ENCODE measurements at regions not wholly inside any gene's neighbourhood (a gene's known extent, or its start where the extent isn't known, plus 50 kb on each side); places are given as distances from the start of the nearest gene placed in this dataset.

DNA sequence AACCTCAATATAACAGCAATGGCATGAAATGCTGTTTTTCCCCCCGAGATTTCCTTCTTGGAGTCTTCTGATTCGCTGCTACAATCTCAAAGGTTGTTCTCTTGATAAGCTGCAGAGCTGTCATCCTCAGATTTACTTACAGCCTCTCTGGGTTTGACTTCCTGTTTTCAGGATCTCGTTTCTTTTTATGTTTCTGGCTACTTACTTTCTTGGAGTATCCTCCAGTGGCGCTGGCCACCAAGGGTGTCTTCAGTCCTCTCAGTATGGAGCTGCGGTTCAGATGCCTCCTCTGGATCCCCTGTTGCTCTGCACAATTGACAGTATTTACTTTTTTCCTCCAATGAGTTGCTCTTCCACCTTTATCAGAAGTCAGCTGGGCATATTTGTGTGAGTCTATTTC is 152.0 kb upstream of the TMEM72 start:
- in situ Hi-C loops (cut with HindIII; ENCODE audit: low pct_ligation_motif_present, low sequenced_read_pairs): no loop called here
- H3K27ac ChIP-seq: no peak overlapping the region
- no peak overlapping the region for H3K4me3 ChIP-seq (ENCODE audit: low read depth, low read length)
- no peaks in the 10 kb centered on the region for H3K27me3 ChIP-seq (replicated peaks)
- no peaks in the 10 kb centered on the region for H3K36me3 ChIP-seq (replicated peaks)
- no peak for DNase-seq
- TF ChIP-seq, protein P1, sequence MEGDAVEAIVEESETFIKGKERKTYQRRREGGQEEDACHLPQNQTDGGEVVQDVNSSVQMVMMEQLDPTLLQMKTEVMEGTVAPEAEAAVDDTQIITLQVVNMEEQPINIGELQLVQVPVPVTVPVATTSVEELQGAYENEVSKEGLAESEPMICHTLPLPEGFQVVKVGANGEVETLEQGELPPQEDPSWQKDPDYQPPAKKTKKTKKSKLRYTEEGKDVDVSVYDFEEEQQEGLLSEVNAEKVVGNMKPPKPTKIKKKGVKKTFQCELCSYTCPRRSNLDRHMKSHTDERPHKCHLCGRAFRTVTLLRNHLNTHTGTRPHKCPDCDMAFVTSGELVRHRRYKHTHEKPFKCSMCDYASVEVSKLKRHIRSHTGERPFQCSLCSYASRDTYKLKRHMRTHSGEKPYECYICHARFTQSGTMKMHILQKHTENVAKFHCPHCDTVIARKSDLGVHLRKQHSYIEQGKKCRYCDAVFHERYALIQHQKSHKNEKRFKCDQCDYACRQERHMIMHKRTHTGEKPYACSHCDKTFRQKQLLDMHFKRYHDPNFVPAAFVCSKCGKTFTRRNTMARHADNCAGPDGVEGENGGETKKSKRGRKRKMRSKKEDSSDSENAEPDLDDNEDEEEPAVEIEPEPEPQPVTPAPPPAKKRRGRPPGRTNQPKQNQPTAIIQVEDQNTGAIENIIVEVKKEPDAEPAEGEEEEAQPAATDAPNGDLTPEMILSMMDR (IDR thresholded peaks at IDR 0.05; ENCODE audit: low read depth, low read length, missing control alignments): no peak

DNA sequence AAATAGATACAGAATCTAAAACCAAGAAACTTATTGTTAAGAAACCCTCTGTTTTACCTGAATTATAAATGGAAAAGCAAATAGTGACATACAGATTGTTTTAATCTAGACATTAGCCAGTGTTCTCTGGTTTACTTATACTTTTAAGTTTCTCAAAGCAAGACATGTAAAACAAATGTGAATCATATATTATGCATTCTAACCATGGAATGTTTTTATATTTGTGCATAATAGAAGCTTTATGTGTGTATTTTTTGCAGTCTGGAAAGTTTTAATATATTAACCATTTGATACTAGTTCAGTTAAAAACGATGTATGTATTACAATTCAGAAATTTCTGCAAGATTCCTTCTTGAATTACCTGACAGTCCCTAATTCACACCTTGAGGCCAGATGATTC is 150.6 kb upstream of the TMEM72 start:
- Histone ChIP-seq H3K4me3 (ENCODE audit: low read depth, low read length) (no peak overlapping the region), H3K36me3 (replicated peaks) (no peaks in the 10 kb centered on the region), H3K27me3 (replicated peaks) (no peaks in the 10 kb centered on the region), H3K27ac (no peak overlapping the region)
- no peak for DNase-seq
- TF ChIP-seq, protein P1 (IDR thresholded peaks at IDR 0.05; ENCODE audit: low read depth, low read length, missing control alignments): no peak
- in situ Hi-C loops (cut with HindIII; ENCODE audit: low pct_ligation_motif_present, low sequenced_read_pairs): no loop called here

DNA sequence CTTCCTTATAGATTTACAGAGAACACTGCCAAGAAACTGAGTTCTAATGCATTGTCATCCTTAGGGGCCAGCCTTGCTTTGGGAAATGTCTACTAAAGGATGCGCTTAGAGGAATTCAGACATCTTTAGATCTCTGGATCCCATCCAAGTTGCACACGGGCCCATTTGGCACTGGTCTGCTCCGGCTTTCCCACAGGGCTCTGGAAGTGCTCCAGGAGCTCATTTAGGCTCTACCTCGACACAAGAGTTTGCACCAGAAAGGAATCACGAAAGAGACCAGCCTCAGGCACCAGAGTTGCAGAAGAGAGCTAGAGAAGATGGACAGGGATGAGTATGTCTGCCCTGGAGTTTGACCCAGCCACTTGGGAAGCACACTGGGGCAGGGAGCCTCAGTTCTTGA is 150.1 kb upstream of the TMEM72 start:
- DNase-seq: no peak
- TF ChIP-seq, protein P1 (IDR thresholded peaks at IDR 0.05; ENCODE audit: low read depth, low read length, missing control alignments): no peak
- in situ Hi-C loops (cut with HindIII; ENCODE audit: low pct_ligation_motif_present, low sequenced_read_pairs): no loop called here
- Histone ChIP-seq H3K27me3 (replicated peaks) (no peaks in the 10 kb centered on the region), H3K36me3 (replicated peaks) (no peaks in the 10 kb centered on the region), H3K27ac (no peak overlapping the region), H3K4me3 (ENCODE audit: low read depth, low read length) (no peak overlapping the region)

DNA sequence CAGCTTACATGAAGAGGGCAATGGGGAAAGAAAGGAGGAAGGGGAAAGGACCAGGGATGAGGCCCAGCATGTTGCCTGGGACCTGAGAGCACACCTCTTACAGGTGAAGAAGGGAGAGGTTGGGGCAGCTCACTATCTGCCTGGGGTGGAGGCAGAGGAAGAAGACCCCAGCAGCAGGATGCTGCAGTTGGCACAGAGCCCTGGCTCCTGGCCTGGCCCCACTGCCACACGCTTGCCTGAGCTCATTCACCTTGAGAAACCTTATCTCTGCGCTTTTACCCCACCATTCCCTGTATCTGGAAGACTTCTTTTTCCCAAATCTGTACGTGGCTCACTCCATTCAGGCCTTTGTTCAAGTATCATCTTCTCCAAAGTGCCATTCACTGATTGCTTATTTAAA is 147.8 kb upstream of the TMEM72 start:
- Histone ChIP-seq H3K4me3 (ENCODE audit: low read depth, low read length) (no peak overlapping the region), H3K27ac (no peak overlapping the region), H3K27me3 (replicated peaks) (no peaks in the 10 kb centered on the region), H3K36me3 (replicated peaks) (no peaks in the 10 kb centered on the region)
- in situ Hi-C loops (cut with HindIII; ENCODE audit: low pct_ligation_motif_present, low sequenced_read_pairs): no loop called here
- TF ChIP-seq, protein P1 (IDR thresholded peaks at IDR 0.05; ENCODE audit: low read depth, low read length, missing control alignments): no peak
- no peak for DNase-seq

DNA sequence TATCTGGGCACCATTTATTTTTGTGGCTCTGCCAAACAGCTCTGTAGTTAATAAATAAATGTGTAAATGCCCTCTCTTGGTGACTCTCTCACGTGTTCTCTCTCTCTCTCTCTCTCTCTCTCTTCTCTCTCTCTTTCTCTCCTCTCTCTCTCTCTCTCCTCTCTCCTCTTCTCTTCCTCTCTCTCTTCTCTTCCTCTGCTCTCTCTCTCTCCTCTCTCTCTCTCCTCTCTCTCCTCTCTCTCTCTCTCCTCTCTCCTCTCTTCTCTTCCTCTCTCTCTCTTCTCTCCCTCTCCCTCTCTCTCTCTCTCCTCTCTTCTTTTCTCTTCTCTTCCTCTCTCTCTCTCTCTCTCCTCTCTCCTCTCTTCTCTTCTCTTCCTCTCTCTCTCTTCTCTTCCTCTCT is 145.8 kb upstream of the TMEM72 start:
- Histone ChIP-seq H3K27me3 (replicated peaks) (no peaks in the 10 kb centered on the region), H3K4me3 (ENCODE audit: low read depth, low read length) (no peak overlapping the region), H3K36me3 (replicated peaks) (no peaks in the 10 kb centered on the region), H3K27ac (no peak overlapping the region)
- DNase-seq: no peak
- TF ChIP-seq, protein P1 (IDR thresholded peaks at IDR 0.05; ENCODE audit: low read depth, low read length, missing control alignments): no peak
- in situ Hi-C loops (cut with HindIII; ENCODE audit: low pct_ligation_motif_present, low sequenced_read_pairs): no loop called here

DNA sequence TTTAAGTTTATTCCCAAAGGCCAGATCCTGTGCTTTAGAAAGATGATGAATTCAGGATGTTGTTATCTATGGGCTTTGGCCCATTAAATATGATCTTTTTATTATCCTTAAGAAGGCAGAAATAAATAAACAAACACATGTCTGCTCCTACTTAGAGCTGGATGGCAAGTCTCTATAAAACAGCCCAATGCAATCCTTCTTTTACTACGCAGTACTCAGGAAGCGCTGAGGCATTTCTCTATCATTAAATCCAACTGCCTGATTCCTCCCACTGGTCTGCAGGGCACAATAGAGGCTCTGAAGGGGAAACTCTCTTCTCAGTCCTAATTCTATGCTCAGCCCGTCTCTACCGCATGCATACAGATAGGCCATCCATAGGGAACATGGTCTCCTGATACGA is 144.5 kb upstream of the TMEM72 start:
- in situ Hi-C loops (cut with HindIII; ENCODE audit: low pct_ligation_motif_present, low sequenced_read_pairs): no loop called here
- no peak overlapping the region for H3K4me3 ChIP-seq (ENCODE audit: low read depth, low read length)
- H3K36me3 ChIP-seq (replicated peaks): no peaks in the 10 kb centered on the region
- H3K27me3 ChIP-seq (replicated peaks): no peaks in the 10 kb centered on the region
- H3K27ac ChIP-seq: no peak overlapping the region
- no peak for DNase-seq
- TF ChIP-seq, protein P1 (IDR thresholded peaks at IDR 0.05; ENCODE audit: low read depth, low read length, missing control alignments): no peak
